NCI-H510A (cell line): ENCODE measurements at regions not wholly inside any gene's neighbourhood (a gene's known extent, or its start where the extent isn't known, plus 50 kb on each side); places are given as distances from the start of the nearest gene placed in this dataset.

Experiments used
- DNase-seq: peaks from one replicate; lab custom pipeline; 2025; lab: John Stamatoyannopoulos, UW

DNA sequence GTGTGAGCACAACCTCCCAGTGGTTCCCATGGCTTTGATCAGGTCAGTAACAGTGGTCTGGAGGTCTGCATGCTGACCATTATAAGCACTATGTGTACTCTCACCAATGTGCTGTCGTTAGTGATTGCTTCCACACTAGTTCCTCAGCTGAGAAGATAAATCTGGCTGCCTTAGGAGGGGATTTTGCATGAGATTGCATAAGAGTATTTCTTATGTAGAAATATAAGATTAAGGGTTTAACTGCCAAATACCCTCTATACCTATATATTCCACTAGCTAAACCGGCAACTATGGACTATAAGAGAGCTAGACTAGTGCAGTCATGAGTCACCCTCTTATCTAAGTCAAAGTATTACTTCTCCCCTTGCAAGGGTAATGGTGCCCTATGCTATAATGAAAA is 580.2 kb downstream of the CDH11 start:
- no peak for DNase-seq

GRCh38 chr16:64540434-64540833 is 581.4 kb downstream of the CDH11 start:
- no peak for DNase-seq

DNA sequence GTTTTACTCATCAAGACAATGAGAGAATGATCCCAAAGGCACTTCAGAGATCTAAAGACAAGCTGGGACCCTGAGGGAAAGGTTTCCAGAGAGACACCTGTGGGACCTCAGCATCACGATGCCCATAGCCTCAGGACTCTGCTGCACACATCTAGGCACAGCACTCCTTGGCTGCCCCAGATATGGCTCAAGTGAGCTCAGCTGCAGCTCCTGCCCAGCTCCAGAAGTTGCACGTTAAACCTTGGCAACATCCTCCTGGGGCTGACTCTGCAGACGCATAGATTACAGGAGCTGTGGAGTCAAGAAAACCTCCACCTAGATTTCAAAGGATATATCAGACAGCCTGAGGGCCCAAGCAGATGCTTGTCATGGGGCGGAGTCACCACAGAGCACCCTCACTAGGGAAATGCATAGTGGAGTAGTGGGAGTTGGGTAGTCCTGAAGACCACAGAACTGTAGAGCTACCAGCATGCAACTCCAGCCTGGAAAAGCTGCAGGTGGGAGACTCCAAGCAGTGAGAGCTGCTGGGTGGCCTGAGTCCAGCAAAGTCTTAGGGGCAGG is 582.0 kb downstream of the CDH11 start:
- no peak for DNase-seq

GRCh38 chr16:64534180-64534780 is 587.6 kb downstream of the CDH11 start:
- no peak for DNase-seq

DNA sequence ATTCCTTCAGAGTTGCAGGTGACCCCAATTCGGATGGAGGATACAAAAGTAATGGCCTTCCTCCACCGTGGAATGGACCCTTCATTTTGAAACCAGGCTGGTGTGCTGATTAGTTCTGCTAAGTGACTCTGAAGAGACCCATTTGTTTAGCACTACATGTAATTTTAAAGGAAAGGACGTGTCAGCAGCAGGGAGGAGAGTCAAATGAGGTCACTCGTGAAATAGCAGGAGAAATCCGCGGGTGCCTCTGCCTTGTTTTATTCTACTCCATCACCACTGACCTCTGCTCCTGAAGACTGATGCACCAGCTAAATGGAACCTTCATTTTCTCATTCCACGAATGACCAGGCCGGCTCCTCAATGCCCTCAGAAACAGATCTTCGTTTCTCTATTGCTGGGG is 589.2 kb downstream of the CDH11 start:
- no peak for DNase-seq

DNA sequence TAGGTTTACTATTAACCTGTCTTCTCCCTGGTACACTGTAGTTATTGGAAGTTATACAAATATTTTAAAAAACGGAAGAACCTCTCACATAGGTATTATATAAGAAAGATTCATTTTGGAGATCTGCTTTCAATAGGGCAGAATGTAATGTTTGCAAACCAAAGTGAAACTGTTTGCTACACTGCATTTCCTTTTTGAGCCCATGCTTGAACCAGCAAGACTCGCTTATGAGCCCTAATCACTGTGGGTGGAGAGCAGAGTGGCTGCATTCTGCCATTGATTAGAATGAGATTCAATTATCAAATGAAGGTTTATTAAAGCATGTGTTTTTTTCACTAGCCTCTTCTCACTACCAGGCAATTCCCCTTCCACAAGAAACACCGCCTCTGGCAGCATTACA is 589.7 kb downstream of the CDH11 start:
- DNase-seq = no peak

- no peak for DNase-seq
These were observed 590.5 kb downstream of the CDH11 start for GRCh38 chr16:64531401-64531800.

- DNase-seq = no peak
These were observed 599.3 kb downstream of the CDH11 start for GRCh38 chr16:64522548-64522947.

DNA sequence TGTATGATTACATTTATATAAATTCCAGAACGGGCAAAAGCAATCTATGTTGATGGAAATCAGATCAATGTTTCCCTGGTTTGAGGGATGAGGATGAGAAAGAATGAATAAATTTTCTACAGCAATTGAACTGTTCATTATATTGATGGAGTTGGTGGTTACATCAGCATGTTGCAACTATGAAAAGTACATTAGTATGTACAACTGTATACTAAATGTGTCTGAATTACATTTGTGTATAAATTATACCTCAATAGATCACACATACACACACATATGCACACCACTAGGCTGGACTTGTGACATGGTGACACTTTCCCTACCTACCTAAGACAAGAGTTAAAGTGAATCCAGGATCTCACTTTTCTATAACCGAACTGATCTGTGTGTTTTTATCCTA is 608.0 kb downstream of the CDH11 start:
- DNase-seq = no peak

GRCh38 chr16:64507240-64508024 is 614.4 kb downstream of the CDH11 start:
- DNase-seq = no peak

DNA sequence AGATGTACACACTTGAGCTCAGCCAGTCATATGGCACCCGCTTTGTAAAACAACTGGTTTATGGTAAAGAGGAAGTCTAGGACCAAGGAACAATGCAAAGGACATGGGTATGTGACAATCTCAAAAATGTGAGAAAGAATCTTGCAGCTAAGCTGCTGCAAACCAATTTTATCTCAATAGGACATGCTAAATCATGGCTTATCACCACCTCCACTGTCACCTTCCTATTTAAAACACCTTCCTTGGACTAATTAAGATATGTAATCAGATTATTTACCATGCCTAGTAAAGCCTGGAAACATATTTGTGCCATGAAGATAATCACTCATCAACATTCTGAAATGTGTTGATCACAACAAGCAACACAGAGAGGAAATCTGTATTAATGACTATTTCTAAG is 622.7 kb downstream of the CDH11 start:
- no peak for DNase-seq

GRCh38 chr16:64498363-64498762 is 623.5 kb downstream of the CDH11 start:
- no peak for DNase-seq

- no peak for DNase-seq
These were observed 628.2 kb downstream of the CDH11 start for GRCh38 chr16:64493709-64494108.

- DNase-seq = no peak
These were observed 632.4 kb downstream of the CDH11 start for GRCh38 chr16:64489449-64489848.

GRCh38 chr16:64486561-64486960 is 635.3 kb downstream of the CDH11 start:
- no peak for DNase-seq

DNA sequence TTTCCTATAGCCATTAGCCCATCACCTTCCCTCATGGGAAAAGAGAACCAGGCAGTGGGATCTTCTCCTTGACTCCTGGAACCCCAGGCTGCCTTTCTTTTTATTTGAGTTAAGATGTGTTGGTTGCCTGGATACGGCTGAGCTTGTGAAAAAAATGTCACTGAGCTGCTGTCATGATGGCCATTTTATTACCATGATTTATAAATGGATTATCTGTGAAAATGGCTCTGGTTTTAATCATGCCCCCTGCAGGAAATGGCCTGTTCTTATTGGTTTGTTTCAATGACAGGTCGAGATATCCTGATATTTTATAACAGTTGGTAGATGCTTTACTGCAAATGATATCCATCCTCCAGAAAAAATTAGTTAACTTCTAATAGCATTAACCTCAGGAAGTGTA is 640.4 kb downstream of the CDH11 start:
- DNase-seq = no peak

GRCh38 chr16:64478252-64478906 is 643.5 kb downstream of the CDH11 start:
- no peak for DNase-seq

GRCh38 chr16:64475627-64476351 is 646.1 kb downstream of the CDH11 start:
- DNase-seq = no peak

DNA sequence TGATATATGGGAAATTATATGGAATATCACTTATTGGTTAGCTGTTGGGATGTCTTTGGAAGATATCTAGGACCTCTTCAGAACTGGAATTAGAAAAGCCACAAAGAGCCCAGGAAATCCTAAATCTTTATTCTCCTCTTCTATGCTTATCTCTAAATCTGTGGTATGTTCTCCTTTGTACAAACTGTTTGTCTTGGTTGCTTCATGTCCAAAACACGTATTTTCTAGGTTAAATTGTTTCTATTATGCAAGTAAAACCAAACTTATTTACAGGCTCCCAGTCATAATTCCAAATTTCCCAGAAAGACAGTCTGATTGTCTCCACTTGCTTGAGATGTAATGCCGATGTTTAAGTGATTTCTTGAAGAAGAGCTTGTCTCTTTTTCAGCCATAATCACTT is 650.9 kb downstream of the CDH11 start:
- no peak for DNase-seq

DNA sequence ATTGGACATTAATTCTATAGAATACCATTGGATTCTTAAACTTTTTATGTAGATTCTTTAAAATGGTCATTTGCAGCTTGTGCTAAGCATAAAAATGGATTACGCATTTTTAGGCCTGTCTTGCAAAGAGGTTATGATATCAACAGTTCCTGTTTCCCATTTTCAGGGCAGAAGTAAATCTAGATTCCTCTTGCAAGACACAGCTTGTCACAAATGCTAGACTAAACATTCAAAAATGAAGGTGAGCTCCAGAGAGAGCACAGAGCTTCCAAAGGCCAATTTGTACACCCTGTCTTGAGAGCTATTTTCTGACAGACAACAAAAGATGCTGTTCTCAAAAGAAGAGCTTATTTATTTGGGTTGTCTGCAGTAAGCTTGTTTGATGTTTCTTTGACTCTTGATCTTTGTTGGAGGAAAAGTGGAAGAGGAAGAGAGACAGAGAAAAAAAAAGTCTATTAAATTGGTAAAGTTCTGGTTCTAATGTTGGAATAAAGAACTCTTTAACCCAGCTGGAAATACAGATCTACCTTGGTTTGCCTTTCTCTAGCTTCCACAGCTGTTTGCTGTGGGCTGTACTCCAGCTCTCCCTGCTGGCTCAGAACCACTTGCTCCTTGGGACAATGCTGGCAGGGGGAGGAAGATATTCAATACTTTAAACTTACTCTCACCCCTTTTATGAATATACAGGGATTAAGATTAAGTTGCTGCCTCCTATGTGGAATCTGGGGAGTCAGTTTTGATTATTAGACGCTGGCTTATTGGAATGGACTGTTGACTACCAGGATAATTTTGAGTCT is 651.8 kb downstream of the CDH11 start:
- DNase-seq = no peak

GRCh38 chr16:64469351-64469750 is 652.5 kb downstream of the CDH11 start:
- no peak for DNase-seq
